K562 (cell line): ENCODE measurements at regions not wholly inside any gene's neighbourhood (a gene's known extent, or its start where the extent isn't known, plus 50 kb on each side); places are given as distances from the start of the nearest gene placed in this dataset.

Experiments
- ATAC-seq: fragments of 200-7000 bp; cut with Tn5 transposase; 3 replicates; pipeline ENCODE4 v1.9.1; 2020; ENCODE audit warnings: moderate library complexity
- BruUV-seq: library from RNA; stranded (reverse); fragments of 400-500 nt; replicated peaks from 2 replicates; lab custom pipeline; 2021; lab: Mats Ljungman, UMichigan
- CTCF ChIA-PET: fragments of 300-600 bp; formaldehyde crosslinking; extraction: SDS; loops from one replicate; lab custom pipeline; 2021; ENCODE audit warnings: low intra/inter-chr PET ratio; lab: Yijun Ruan, JAX
- POLR2A ChIA-PET: fragments of 300-600, 350-650 bp; sonication (Branson Sonifier 250); formaldehyde crosslinking; extraction: SDS; loops from one replicate; lab custom pipeline; 2021; ENCODE audit warnings: antibody characterized with exemption, inconsistent platforms; lab: Yijun Ruan, JAX
- DNase-seq, 4 experiments: peaks; one replicate each; pipeline versions ENCODE4 v3.0.0 to v3.0.0-alpha.2; 2011 to 2018; ENCODE audit warnings: low spot score in 3 of 4, mixed read lengths in 3 of 4; ENCODE audit errors: extremely low read depth in 1 of 4
- FAIRE-seq: peaks from 2 replicates; lab custom pipeline; 2011; peaks lifted over from hg19 to GRCh38; lab: Jason Lieb, UNC
- H2AFZ ChIP-seq: 2 replicates; pipeline ENCODE4 v1.6.0; 2011; ENCODE audit warnings: low read depth, low read length, control low read depth, inconsistent platforms
- H3K27ac ChIP-seq: fragments of 200-600 bp; 3 replicates; pipeline ENCODE4 v1.8.0; 2011; ENCODE audit warnings: low read depth, mild to moderate bottlenecking, control low read depth, inconsistent platforms, low read length, moderate library complexity, mixed read lengths; ENCODE audit errors: extremely low read depth
- H3K27me3 ChIP-seq, 2 experiments: fragments of 300-600 bp in 1 of 2; 2 replicates in 1 of 2; 3 replicates in 1 of 2; pipeline versions ENCODE4 v1.6.0 to v1.8.0; 2011; ENCODE audit warnings: inconsistent platforms in 2 of 2, low read length in 2 of 2, mild to moderate bottlenecking in 1 of 2, mixed read lengths in 1 of 2, moderate library complexity in 1 of 2; ENCODE audit not compliant: control insufficient read depth in 2 of 2, insufficient read depth in 2 of 2
- H3K36me3 ChIP-seq: fragments of 300-600 bp; 3 replicates; pipeline ENCODE4 v1.8.0; 2011; ENCODE audit warnings: mild to moderate bottlenecking, low read length, inconsistent platforms; ENCODE audit not compliant: control insufficient read depth, insufficient read depth
- H3K4me1 ChIP-seq, 2 experiments: fragments of 200-600 bp in 1 of 2; replicated peaks in 1 of 2; 2 replicates in 1 of 2; 3 replicates in 1 of 2; pipeline versions ENCODE4 v1.5.1 to v1.8.0; 2011; ENCODE audit warnings: inconsistent platforms in 2 of 2, low read length in 2 of 2, mild to moderate bottlenecking in 1 of 2, mixed read lengths in 1 of 2, moderate library complexity in 1 of 2; ENCODE audit not compliant: control insufficient read depth in 2 of 2, insufficient read depth in 2 of 2
- H3K4me2 ChIP-seq: 2 replicates; pipeline ENCODE4 v1.6.1; 2011; ENCODE audit warnings: low read length, control low read depth, inconsistent platforms, mixed read lengths; ENCODE audit not compliant: insufficient read depth
- H3K4me3 ChIP-seq: fragments of 200-600 bp; sonication (generic), shearing (Covaris generic); 2 replicates; pipeline ENCODE4 v1.5.1; 2016; ENCODE audit warnings: control low read depth, inconsistent platforms
- H3K79me2 ChIP-seq: fragments of 200-600 bp; 3 replicates; pipeline ENCODE4 v1.8.0; 2011; ENCODE audit warnings: low read length, inconsistent platforms; ENCODE audit not compliant: control insufficient read depth, insufficient read depth
- H3K9ac ChIP-seq, 2 experiments: 2 replicates each; pipeline versions ENCODE4 v1.6.0 to v1.6.1; 2011; ENCODE audit warnings: low read depth in 2 of 2, low read length in 2 of 2, control low read depth in 1 of 2, inconsistent platforms in 1 of 2, mild to moderate bottlenecking in 1 of 2, mixed read lengths in 1 of 2; ENCODE audit not compliant: insufficient read depth in 1 of 2
- H3K9me1 ChIP-seq: one replicate; pipeline ENCODE4 v1.6.0; 2011; ENCODE audit warnings: inconsistent platforms, mild to moderate bottlenecking, low read length, moderate library complexity; ENCODE audit not compliant: control insufficient read depth, insufficient read depth
- H3K9me3 ChIP-seq: replicated peaks from 2 replicates; pipeline ENCODE4 v1.5.1; 2011; ENCODE audit warnings: low read depth, low read length, inconsistent platforms; ENCODE audit not compliant: control insufficient read depth, insufficient read depth
- H4K20me1 ChIP-seq: replicated peaks from 2 replicates; pipeline ENCODE4 v1.6.1; 2011; ENCODE audit warnings: low read length, inconsistent platforms, mixed read lengths; ENCODE audit not compliant: control insufficient read depth, insufficient read depth
- DNMT1 ChIP-seq: fragments of 450-650 bp; IDR thresholded peaks from 2 replicates; pipeline ENCODE4 v1.6.1; 2016; ENCODE audit warnings: antibody characterized with exemption, mild to moderate bottlenecking
- LARP7 ChIP-seq: fragments of 450-650 bp; IDR thresholded peaks from 2 replicates; pipeline ENCODE4 v1.6.1; 2016
- WGBS: fragments of 100-300 bp; shearing (Covaris generic); methylation state at CpG from one replicate; pipeline ENCODE4 v1.1.6; 2016; ENCODE audit warnings: low coverage, mixed read lengths; ENCODE audit not compliant: insufficient coverage; ENCODE audit errors: missing lambda C conversion rate; 5-methylcytosine and 5-hydroxymethylcytosine counted together
- in situ Hi-C: fragments of 300-500 bp; cut with MboI; formaldehyde crosslinking; loops from 4 replicates; pipeline ENCODE4 v1.15.0; 2018; ENCODE audit warnings: inconsistent platforms, mixed read lengths
- intact Hi-C: fragments of 100-400 bp; cut with micrococcal nuclease; formaldehyde crosslinking; loops from 2 replicates; pipeline ENCODE4 v1.14.2; 2022
- TF ChIP-seq, protein P1 (sequence below), 2 experiments: fragments of 200-800 bp in 1 of 2; sonication (Bioruptor generic) in 1 of 2; sonication (generic) in 1 of 2; formaldehyde crosslinking in 1 of 2; IDR thresholded peaks in 1 of 2; conservative IDR thresholded peaks in 1 of 2; 2 replicates each; pipeline versions ENCODE4 v1.5.0 to v1.6.1; 2016 to 2020; ENCODE audit warnings: missing compliant biosample characterization in 1 of 2, missing genetic modification characterization in 1 of 2, missing genetic modification reagents in 1 of 2

DNA sequence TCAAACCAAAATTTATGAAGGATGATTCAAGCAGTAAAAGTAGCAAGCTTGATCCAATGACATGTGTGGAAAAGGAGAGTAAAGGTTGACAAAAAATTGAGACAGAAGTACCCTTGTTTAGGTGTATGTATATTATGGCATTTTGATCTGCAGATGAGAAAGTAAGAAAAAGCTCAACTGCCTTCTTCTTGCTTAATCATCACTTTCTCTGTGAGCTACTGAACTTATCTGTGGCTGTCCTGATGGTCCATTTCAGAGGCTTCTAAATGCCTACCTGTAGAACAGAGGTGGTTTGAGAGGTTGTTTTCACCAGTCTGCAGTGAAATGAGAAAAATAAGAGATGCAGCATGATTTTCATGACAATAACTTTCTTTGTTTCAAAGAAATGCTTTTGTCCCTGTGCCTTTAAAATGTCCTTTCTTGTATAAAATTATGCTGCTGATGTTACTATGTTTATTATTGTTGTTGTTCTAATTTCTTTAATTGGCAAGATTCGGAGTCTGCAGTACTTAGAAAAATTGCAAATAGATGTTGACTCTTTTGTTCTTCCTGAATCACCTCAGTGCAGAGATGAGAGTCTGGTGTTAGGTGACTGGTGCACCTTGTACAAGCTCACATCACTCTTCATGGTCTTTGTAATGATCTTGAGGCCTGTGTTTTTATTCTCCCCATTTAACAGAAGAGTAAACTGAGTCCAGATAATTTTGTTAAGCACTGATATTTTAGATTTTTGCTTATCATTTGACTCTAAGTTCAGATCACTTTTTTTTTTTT lies 821.9 kb downstream of the VRK1 start:
- Histone ChIP-seq H3K27ac (no peak overlapping the region), H3K9me3 (no peaks in the 10 kb centered on the region), H3K4me2 (no peak overlapping the region), H3K4me3 (no peak overlapping the region), H3K9ac (no peak overlapping the region), H3K9me1 (no peaks in the 10 kb centered on the region), H3K27me3 (no peaks in the 10 kb centered on the region)
- DNase-seq (no peak), FAIRE-seq (no peak), ATAC-seq (no peak)
- no TSS peak for BruUV-seq
- CTCF ChIA-PET, result no interaction called here
- intact Hi-C loops, result no loop called here
- whole genome bisulfite sequencing, result 0% methylated on average over 1 of the region's 1 CpG
- TF ChIP-seq, protein P1, sequence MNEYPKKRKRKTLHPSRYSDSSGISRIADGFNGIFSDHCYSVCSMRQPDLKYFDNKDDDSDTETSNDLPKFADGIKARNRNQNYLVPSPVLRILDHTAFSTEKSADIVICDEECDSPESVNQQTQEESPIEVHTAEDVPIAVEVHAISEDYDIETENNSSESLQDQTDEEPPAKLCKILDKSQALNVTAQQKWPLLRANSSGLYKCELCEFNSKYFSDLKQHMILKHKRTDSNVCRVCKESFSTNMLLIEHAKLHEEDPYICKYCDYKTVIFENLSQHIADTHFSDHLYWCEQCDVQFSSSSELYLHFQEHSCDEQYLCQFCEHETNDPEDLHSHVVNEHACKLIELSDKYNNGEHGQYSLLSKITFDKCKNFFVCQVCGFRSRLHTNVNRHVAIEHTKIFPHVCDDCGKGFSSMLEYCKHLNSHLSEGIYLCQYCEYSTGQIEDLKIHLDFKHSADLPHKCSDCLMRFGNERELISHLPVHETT (CRISPR knock-in tag; conservative IDR thresholded peaks at IDR 0.05 in 1 of 2, IDR thresholded peaks at IDR 0.05 in 1 of 2), result no peak
- no peak for TF ChIP-seq DNMT1
- TF ChIP-seq, all 486 proteins: peak for 0
- Histone ChIP-seq H2AFZ (no peak overlapping the region), H4K20me1 (no peaks in the 10 kb centered on the region), H3K36me3 (no peaks in the 10 kb centered on the region), H3K4me1 (no peaks in the 10 kb centered on the region), H3K79me2 (no peaks in the 10 kb centered on the region)
- POLR2A ChIA-PET, result no interaction called here
- in situ Hi-C loops, result no loop called here

DNA sequence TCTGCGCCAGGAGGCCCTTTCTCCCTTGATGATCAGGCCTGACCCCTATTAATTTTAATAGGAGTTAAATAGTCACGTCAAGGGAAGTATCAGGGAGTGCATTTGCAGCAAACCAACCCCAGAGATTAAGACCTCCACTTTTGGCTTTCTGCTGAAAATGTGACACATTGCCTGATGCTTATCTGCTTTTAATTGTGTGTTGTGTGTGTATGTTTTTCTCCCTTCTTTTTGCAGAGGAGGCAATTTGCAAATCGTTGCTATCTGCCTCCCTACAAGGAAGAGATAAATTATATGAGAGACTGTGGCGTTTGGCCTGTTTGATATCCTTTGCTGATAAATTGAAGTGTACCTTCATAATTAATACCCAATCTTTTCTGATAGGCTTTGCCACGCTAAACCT lies 822.9 kb downstream of the VRK1 start:
- H3K9ac ChIP-seq, result no peak overlapping the region
- BruUV-seq, result no TSS peak
- no peaks in the 10 kb centered on the region for H4K20me1 ChIP-seq
- no peak for TF ChIP-seq LARP7
- WGBS, result 0% methylated on average over 4 of the region's 5 CpGs
- no peaks in the 10 kb centered on the region for H3K9me1 ChIP-seq
- H3K27me3 ChIP-seq, result no peaks in the 10 kb centered on the region
- intact Hi-C loops, result no loop called here
- ATAC-seq, result no peak
- in situ Hi-C loops, result no loop called here
- ChIA-PET POLR2A (no interaction called here), CTCF (no interaction called here)
- H3K79me2 ChIP-seq, result no peaks in the 10 kb centered on the region
- no peaks in the 10 kb centered on the region for H3K36me3 ChIP-seq
- H3K4me3 ChIP-seq, result no peak overlapping the region
- H3K9me3 ChIP-seq, result no peaks in the 10 kb centered on the region
- H2AFZ ChIP-seq, result no peak overlapping the region
- FAIRE-seq, result no peak
- no peak overlapping the region for H3K4me2 ChIP-seq
- no peaks in the 10 kb centered on the region for H3K4me1 ChIP-seq
- DNase-seq, result no peak
- H3K27ac ChIP-seq, result no peak overlapping the region
